Endodermal cell (in vitro differentiated cells): ENCODE measurements at regions not wholly inside any gene's neighbourhood (a gene's known extent, or its start where the extent isn't known, plus 50 kb on each side); places are given as distances from the start of the nearest gene placed in this dataset.

Source experiments
- DNase-seq: peaks from one replicate; pipeline ENCODE4 v3.0.0-alpha.2; 2017
- H3K27ac ChIP-seq: 2 replicates; pipeline ENCODE4 v1.5.1; 2013; ENCODE audit warnings: mild to moderate bottlenecking, low read depth, low read length, moderate library complexity
- H3K27me3 ChIP-seq: 2 replicates; pipeline ENCODE4 v1.6.1; 2013; ENCODE audit warnings: mild to moderate bottlenecking, low read length, moderate library complexity; ENCODE audit not compliant: insufficient read depth, control insufficient read depth, poor library complexity, severe bottlenecking
- H3K36me3 ChIP-seq: 2 replicates; pipeline ENCODE4 v1.7.0; 2013; ENCODE audit warnings: mild to moderate bottlenecking, low read length, moderate library complexity; ENCODE audit not compliant: control insufficient read depth, insufficient read depth
- H3K4me1 ChIP-seq: one replicate; pipeline ENCODE4 v1.7.0; 2013; ENCODE audit warnings: low read length; ENCODE audit not compliant: control insufficient read depth, insufficient read depth
- H3K4me3 ChIP-seq: 2 replicates; pipeline ENCODE4 v1.5.1; 2013; ENCODE audit warnings: mild to moderate bottlenecking, low read length, moderate library complexity
- H3K9ac ChIP-seq: 2 replicates; pipeline ENCODE4 v1.6.1; 2013; ENCODE audit warnings: mild to moderate bottlenecking, low read length, moderate library complexity; ENCODE audit not compliant: poor library complexity, severe bottlenecking; ENCODE audit errors: extremely low read depth
- H3K9me3 ChIP-seq: 2 replicates; pipeline ENCODE4 v1.6.1; 2013; ENCODE audit warnings: mild to moderate bottlenecking, low read length, moderate library complexity; ENCODE audit not compliant: control insufficient read depth
- H3K27ac Mint-ChIP-seq: 2 replicates; pipeline ENCODE4 v1.8.0; 2020; ENCODE audit warnings: mixed read lengths
- H3K27me3 Mint-ChIP-seq: 2 replicates; pipeline ENCODE4 v1.8.0; 2021; ENCODE audit warnings: mild to moderate bottlenecking, mixed read lengths; ENCODE audit not compliant: insufficient read depth
- H3K36me3 Mint-ChIP-seq: 2 replicates; pipeline ENCODE4 v1.8.0; 2020; ENCODE audit warnings: low read depth, mixed read lengths
- H3K4me1 Mint-ChIP-seq: 2 replicates; pipeline ENCODE4 v1.8.0; 2020; ENCODE audit warnings: mixed read lengths
- H3K4me3 Mint-ChIP-seq: 2 replicates; pipeline ENCODE4 v1.8.0; 2020; ENCODE audit warnings: mild to moderate bottlenecking, moderate library complexity, mixed read lengths
- H3K9me3 Mint-ChIP-seq: 2 replicates; pipeline ENCODE4 v1.8.0; 2020; ENCODE audit warnings: mild to moderate bottlenecking, mixed read lengths
- WGBS, 2 experiments: methylation state at CpG; one replicate each; pipeline versions ENCODE4 v1.1.5 to v1.1.7; 2013; ENCODE audit warnings: missing lambda C conversion rate in 2 of 2, mixed read lengths in 1 of 2; ENCODE audit not compliant: insufficient coverage in 1 of 2, insufficient read length in 1 of 2; 5-methylcytosine and 5-hydroxymethylcytosine counted together
- TF ChIP-seq, protein P1 (sequence below): fragments of 200-600 bp; sonication (generic); conservative IDR thresholded peaks from 2 replicates; pipeline ENCODE4 v1.5.0; 2021; ENCODE audit warnings: antibody characterized with exemption, mild to moderate bottlenecking

GRCh38 chr13:58584610-58585009, 953.1 kb downstream of the PCDH17 start:
- Mint-ChIP-seq H3K4me1 (peaks cover 7% of the 10 kb centered on the region), H3K36me3 (no peaks in the 10 kb centered on the region), H3K27me3 (no peaks in the 10 kb centered on the region), H3K4me3 (no peak overlapping the region), H3K27ac (no peak overlapping the region), H3K9me3 (no peaks in the 10 kb centered on the region)
- H3K36me3 ChIP-seq, result no peaks in the 10 kb centered on the region
- TF ChIP-seq, protein P1, sequence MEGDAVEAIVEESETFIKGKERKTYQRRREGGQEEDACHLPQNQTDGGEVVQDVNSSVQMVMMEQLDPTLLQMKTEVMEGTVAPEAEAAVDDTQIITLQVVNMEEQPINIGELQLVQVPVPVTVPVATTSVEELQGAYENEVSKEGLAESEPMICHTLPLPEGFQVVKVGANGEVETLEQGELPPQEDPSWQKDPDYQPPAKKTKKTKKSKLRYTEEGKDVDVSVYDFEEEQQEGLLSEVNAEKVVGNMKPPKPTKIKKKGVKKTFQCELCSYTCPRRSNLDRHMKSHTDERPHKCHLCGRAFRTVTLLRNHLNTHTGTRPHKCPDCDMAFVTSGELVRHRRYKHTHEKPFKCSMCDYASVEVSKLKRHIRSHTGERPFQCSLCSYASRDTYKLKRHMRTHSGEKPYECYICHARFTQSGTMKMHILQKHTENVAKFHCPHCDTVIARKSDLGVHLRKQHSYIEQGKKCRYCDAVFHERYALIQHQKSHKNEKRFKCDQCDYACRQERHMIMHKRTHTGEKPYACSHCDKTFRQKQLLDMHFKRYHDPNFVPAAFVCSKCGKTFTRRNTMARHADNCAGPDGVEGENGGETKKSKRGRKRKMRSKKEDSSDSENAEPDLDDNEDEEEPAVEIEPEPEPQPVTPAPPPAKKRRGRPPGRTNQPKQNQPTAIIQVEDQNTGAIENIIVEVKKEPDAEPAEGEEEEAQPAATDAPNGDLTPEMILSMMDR, result no peak
- no peaks in the 10 kb centered on the region for H3K27me3 ChIP-seq
- 93 to 100% methylated on average over 2 of the region's 2 CpGs for WGBS, 2 experiments
- H3K4me1 ChIP-seq, result peaks cover 2% of the 10 kb centered on the region
- DNase-seq, result no peak
- no peak overlapping the region for H3K27ac ChIP-seq
- H3K4me3 ChIP-seq, result no peak overlapping the region
- no peaks in the 10 kb centered on the region for H3K9me3 ChIP-seq
- H3K9ac ChIP-seq, result no peak overlapping the region

DNA sequence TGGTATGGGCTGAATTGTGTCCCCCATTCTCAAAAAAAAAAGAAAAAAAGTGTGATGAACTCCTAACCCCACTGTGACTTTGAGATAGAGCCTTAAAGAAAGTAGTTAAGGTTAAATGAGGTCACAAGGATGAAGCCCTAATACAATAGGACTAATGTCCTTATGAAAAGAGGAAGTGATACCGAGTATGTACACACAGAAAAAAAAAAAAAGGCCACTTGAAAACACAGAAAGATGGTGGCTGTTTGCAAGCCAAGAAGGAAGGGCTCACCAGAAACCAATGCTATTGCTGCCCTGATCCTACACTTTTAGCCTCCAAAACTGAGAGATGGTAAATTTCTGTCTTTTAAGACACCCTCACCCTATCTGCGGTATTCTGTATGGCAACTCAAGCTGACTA, 955.6 kb downstream of the PCDH17 start:
- no peaks in the 10 kb centered on the region for H3K9me3 ChIP-seq
- H3K4me3 Mint-ChIP-seq, result no peak overlapping the region
- no peak overlapping the region for H3K4me3 ChIP-seq
- TF ChIP-seq, protein P1, result no peak
- no peak overlapping the region for H3K9ac ChIP-seq
- H3K9me3 Mint-ChIP-seq, result no peaks in the 10 kb centered on the region
- DNase-seq, result no peak
- H3K4me1 Mint-ChIP-seq, result peaks cover 7% of the 10 kb centered on the region
- H3K4me1 ChIP-seq, result peaks cover 2% of the 10 kb centered on the region
- no peaks in the 10 kb centered on the region for H3K27me3 Mint-ChIP-seq
- H3K36me3 ChIP-seq, result no peaks in the 10 kb centered on the region
- H3K27ac ChIP-seq, result no peak overlapping the region
- no peaks in the 10 kb centered on the region for H3K36me3 Mint-ChIP-seq
- WGBS, 2 experiments, result 69 to 80% methylated on average over 1 of the region's 2 CpGs
- no peaks in the 10 kb centered on the region for H3K27me3 ChIP-seq
- H3K27ac Mint-ChIP-seq, result no peak overlapping the region

- no peaks in the 10 kb centered on the region for H3K27me3 ChIP-seq
- no peaks in the 10 kb centered on the region for H3K4me1 ChIP-seq
- no peak for DNase-seq
- H3K9me3 ChIP-seq, result no peaks in the 10 kb centered on the region
- no peak overlapping the region for H3K4me3 ChIP-seq
- Mint-ChIP-seq H3K27me3 (no peaks in the 10 kb centered on the region), H3K36me3 (no peaks in the 10 kb centered on the region), H3K27ac (no peak overlapping the region), H3K4me3 (no peak overlapping the region), H3K4me1 (peaks cover 11% of the 10 kb centered on the region), H3K9me3 (no peaks in the 10 kb centered on the region)
- H3K27ac ChIP-seq, result no peak overlapping the region
- H3K36me3 ChIP-seq, result no peaks in the 10 kb centered on the region
- TF ChIP-seq, protein P1, result no peak
- H3K9ac ChIP-seq, result no peak overlapping the region
These were observed 960.5 kb downstream of the PCDH17 start for GRCh38 chr13:58592052-58592451.
